Neural cell (in vitro differentiated cells): ENCODE measurements at regions not wholly inside any gene's neighbourhood (a gene's known extent, or its start where the extent isn't known, plus 50 kb on each side); places are given as distances from the start of the nearest gene placed in this dataset.

Source experiments
- H2AFZ ChIP-seq: fragments of 200-600, 300-800 bp; sonication (generic), shearing (Covaris generic); 2 replicates; pipeline ENCODE4 v1.6.0; 2014; ENCODE audit warnings: low read depth, mild to moderate bottlenecking, antibody characterized with exemption, low read length, moderate library complexity
- H3F3A ChIP-seq: fragments of 200-600 bp; shearing (Covaris generic); 2 replicates; pipeline ENCODE4 v1.6.1; 2016; ENCODE audit warnings: mild to moderate bottlenecking, moderate library complexity, mixed read lengths, antibody characterized with exemption, low read length; ENCODE audit not compliant: insufficient read depth, poor library complexity, severe bottlenecking
- H3K27ac ChIP-seq: fragments of 200-600, 300-800 bp; sonication (generic), shearing (Covaris generic); 2 replicates; pipeline ENCODE4 v1.5.1; 2014; ENCODE audit warnings: mild to moderate bottlenecking, low read length, moderate library complexity
- H3K27me3 ChIP-seq: fragments of 300-800, 200-600 bp; sonication (generic), shearing (Covaris generic); 2 replicates; pipeline ENCODE4 v1.6.0; 2014; ENCODE audit warnings: mild to moderate bottlenecking, low read depth, low read length, moderate library complexity; ENCODE audit not compliant: insufficient read depth
- H3K36me3 ChIP-seq: fragments of 300-800, 200-600 bp; sonication (generic), shearing (Covaris generic); 2 replicates; pipeline ENCODE4 v1.5.1; 2014; ENCODE audit warnings: mild to moderate bottlenecking, antibody characterized with exemption, low read length, moderate library complexity; ENCODE audit not compliant: insufficient read depth
- H3K4me2 ChIP-seq: fragments of 300-800, 200-600 bp; sonication (generic), shearing (Covaris generic); 2 replicates; pipeline ENCODE4 v1.6.0; 2014; ENCODE audit warnings: mild to moderate bottlenecking, low read length
- H3K4me3 ChIP-seq: fragments of 300-800, 200-600 bp; sonication (generic), shearing (Covaris generic); 2 replicates; pipeline ENCODE4 v1.5.1; 2014; ENCODE audit warnings: mild to moderate bottlenecking, low read length, moderate library complexity
- H3K79me2 ChIP-seq: fragments of 200-600 bp; shearing (Covaris generic); replicated peaks from 2 replicates; pipeline ENCODE4 v1.6.0; 2014; ENCODE audit warnings: mild to moderate bottlenecking, low read length, moderate library complexity; ENCODE audit not compliant: insufficient read depth
- H3K9ac ChIP-seq: fragments of 300-800, 200-600 bp; sonication (generic), shearing (Covaris generic); 2 replicates; pipeline ENCODE4 v1.6.1; 2016; ENCODE audit warnings: mild to moderate bottlenecking, low read length, mixed read lengths
- H3K9me2 ChIP-seq: fragments of 200-600 bp; shearing (Covaris generic); 2 replicates; pipeline ENCODE4 v1.6.1; 2016; ENCODE audit warnings: mild to moderate bottlenecking, low read length, mixed read lengths; ENCODE audit not compliant: insufficient read depth
- H3K9me3 ChIP-seq: fragments of 200-600, 300-800 bp; sonication (generic), shearing (Covaris generic); 2 replicates; pipeline ENCODE4 v1.6.1; 2016; ENCODE audit warnings: mild to moderate bottlenecking, mixed run types, low read length, moderate library complexity, mixed read lengths
- H4K20me1 ChIP-seq: fragments of 200-600 bp; shearing (Covaris generic); 2 replicates; pipeline ENCODE4 v1.6.1; 2016; ENCODE audit warnings: mild to moderate bottlenecking, mixed run types; ENCODE audit not compliant: insufficient read depth
- CTCF ChIP-seq: fragments of 450-650 bp; IDR thresholded peaks from 2 replicates; pipeline ENCODE4 v1.5.1; 2014; ENCODE audit warnings: antibody characterized with exemption, mild to moderate bottlenecking, moderate library complexity; ENCODE audit not compliant: poor library complexity, severe bottlenecking
- EP300 ChIP-seq: fragments of 450-650 bp; conservative IDR thresholded peaks from 2 replicates; pipeline ENCODE4 v1.6.1; 2014; ENCODE audit warnings: antibody characterized with exemption, mild to moderate bottlenecking, moderate library complexity; ENCODE audit not compliant: poor library complexity, severe bottlenecking
- EZH2 ChIP-seq: fragments of 200-600, 300-800 bp; shearing (Covaris generic), sonication (generic); IDR thresholded peaks from 2 replicates; pipeline ENCODE4 v1.6.1; 2014; ENCODE audit warnings: antibody characterized with exemption, low read length, borderline replicate concordance, mild to moderate bottlenecking; ENCODE audit not compliant: insufficient read depth, poor library complexity, severe bottlenecking
- MXI1 ChIP-seq: fragments of 450-650 bp; conservative IDR thresholded peaks from 2 replicates; pipeline ENCODE4 v1.6.1; 2014; ENCODE audit warnings: antibody characterized with exemption, mild to moderate bottlenecking; ENCODE audit not compliant: poor library complexity, severe bottlenecking
- POLR2AphosphoS5 ChIP-seq: IDR thresholded peaks from 2 replicates; pipeline ENCODE4 v1.6.1; 2012
- RAD21 ChIP-seq: fragments of 450-650 bp; conservative IDR thresholded peaks from 2 replicates; pipeline ENCODE4 v1.6.1; 2014; ENCODE audit warnings: antibody characterized with exemption, mild to moderate bottlenecking, moderate library complexity
- REST ChIP-seq: IDR thresholded peaks from 2 replicates; pipeline ENCODE4 v1.6.1; 2012; ENCODE audit warnings: borderline replicate concordance
- SMC3 ChIP-seq: fragments of 450-650 bp; conservative IDR thresholded peaks from 2 replicates; pipeline ENCODE4 v1.6.1; 2014; ENCODE audit warnings: antibody characterized with exemption, mild to moderate bottlenecking, moderate library complexity; ENCODE audit not compliant: poor library complexity
- TAF1 ChIP-seq: IDR thresholded peaks from 2 replicates; pipeline ENCODE4 v1.6.1; 2012; ENCODE audit warnings: low read depth

- TF ChIP-seq SMC3, result no peak
- TF ChIP-seq POLR2AphosphoS5, result no peak
- no peak for TF ChIP-seq EZH2
- TF ChIP-seq CTCF, result no peak
- no peak for TF ChIP-seq MXI1
- TF ChIP-seq EP300, result no peak
- no peak for TF ChIP-seq TAF1
- TF ChIP-seq RAD21, result no peak
Measured at GRCh38 chr6:55993418-55993817, 118.0 kb upstream of the BMP5 start.

GRCh38 chr6:55992546-55992945, 117.2 kb upstream of the BMP5 start:
- no peaks in the 10 kb centered on the region for H4K20me1 ChIP-seq
- H3K27me3 ChIP-seq, result no peaks in the 10 kb centered on the region
- H3K9me3 ChIP-seq, result no peaks in the 10 kb centered on the region
- H3F3A ChIP-seq, result no peaks in the 10 kb centered on the region
- H2AFZ ChIP-seq, result no peak overlapping the region
- H3K9me2 ChIP-seq, result no peaks in the 10 kb centered on the region
- no peak overlapping the region for H3K4me2 ChIP-seq
- no peaks in the 10 kb centered on the region for H3K36me3 ChIP-seq
- TF ChIP-seq RAD21 (no peak), EZH2 (no peak), SMC3 (no peak), EP300 (no peak), CTCF (no peak), TAF1 (no peak), REST (no peak), MXI1 (no peak), POLR2AphosphoS5 (no peak)
- H3K79me2 ChIP-seq, result no peaks in the 10 kb centered on the region
- no peak overlapping the region for H3K27ac ChIP-seq
- H3K4me3 ChIP-seq, result no peak overlapping the region
- H3K9ac ChIP-seq, result no peak overlapping the region

More at GRCh38 chr6:55993418-55993817, 118.0 kb upstream of the BMP5 start:
- Histone ChIP-seq H3K36me3 (no peaks in the 10 kb centered on the region), H3K79me2 (no peaks in the 10 kb centered on the region), H3K4me2 (no peak overlapping the region), H3K9me3 (no peaks in the 10 kb centered on the region), H4K20me1 (no peaks in the 10 kb centered on the region), H3K9ac (no peak overlapping the region), H3F3A (no peaks in the 10 kb centered on the region), H3K4me3 (no peak overlapping the region), H3K27me3 (no peaks in the 10 kb centered on the region), H3K9me2 (no peaks in the 10 kb centered on the region), H2AFZ (no peak overlapping the region), H3K27ac (no peak overlapping the region)
